HG03108 (cell line): ENCODE measurements at regions not wholly inside any gene's neighbourhood (a gene's known extent, or its start where the extent isn't known, plus 50 kb on each side); places are given as distances from the start of the nearest gene placed in this dataset.
"Not testable (repeated sequence)": the region's sequence is repeated elsewhere in the genome, so short reads cannot be mapped to it uniquely, and the experiment has no call there.

ENCODE experiments used
- ATAC-seq: cut with Tn5 transposase; IDR thresholded peaks from one replicate; pipeline ENCODE4 v1.9.1; 2021; ENCODE audit warnings: moderate library complexity; ENCODE audit not compliant: unreplicated experiment

- ATAC-seq: no peak
Observed at GRCh38 chr5:110917161-110917875, 154.2 kb upstream of the TSLP start.

GRCh38 chr5:110918683-110919082 lies 152.8 kb upstream of the TSLP start:
- ATAC-seq: no peak

DNA sequence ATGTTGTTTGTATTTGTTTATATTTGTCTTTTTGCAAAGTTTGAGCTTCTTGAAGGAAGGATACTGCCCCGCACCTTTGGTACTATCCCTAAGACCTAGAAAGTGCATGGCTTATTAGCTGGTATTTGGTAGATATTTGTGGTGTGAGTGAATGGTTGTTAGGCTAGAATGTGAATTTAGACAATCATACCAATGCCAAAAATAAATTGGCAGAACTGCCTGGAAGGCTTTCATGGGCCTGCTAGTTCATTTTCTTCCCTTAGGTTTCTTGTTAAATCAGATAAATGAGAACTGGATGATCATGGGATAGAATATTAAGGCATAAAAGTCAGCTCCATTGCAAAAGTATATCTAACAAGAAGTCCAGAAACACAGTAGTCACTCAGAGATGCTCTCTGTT lies 147.5 kb upstream of the TSLP start:
- no peak for ATAC-seq

GRCh38 chr5:110925398-110925797 lies 146.1 kb upstream of the TSLP start:
- no peak for ATAC-seq

DNA sequence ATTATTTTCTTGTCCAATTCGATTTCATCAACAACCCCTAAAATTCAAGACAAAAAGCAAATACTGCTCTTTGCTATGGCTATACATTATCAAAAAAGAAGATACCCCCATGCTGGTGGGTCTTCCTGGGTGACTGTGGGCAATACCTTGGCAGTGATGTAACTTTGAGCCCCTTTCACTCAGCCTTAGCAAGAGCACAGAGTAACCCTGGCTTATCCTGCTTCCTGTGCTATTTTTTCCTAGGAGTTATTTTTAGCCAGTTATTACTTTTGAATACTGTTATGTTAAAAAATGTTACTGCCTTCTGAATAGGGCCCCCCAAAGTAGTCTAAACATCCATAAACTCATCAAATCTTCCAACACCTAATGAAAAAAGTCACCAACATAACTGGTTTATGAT lies 145.6 kb upstream of the TSLP start:
- no peak for ATAC-seq

- ATAC-seq: peak; percentile 78
Observed at GRCh38 chr5:110932755-110933488, 138.6 kb upstream of the TSLP start.

GRCh38 chr5:110940136-110940535 lies 131.4 kb upstream of the TSLP start:
- ATAC-seq: no peak

GRCh38 chr5:110945874-110946436 lies 125.6 kb upstream of the TSLP start:
- no peak for ATAC-seq

DNA sequence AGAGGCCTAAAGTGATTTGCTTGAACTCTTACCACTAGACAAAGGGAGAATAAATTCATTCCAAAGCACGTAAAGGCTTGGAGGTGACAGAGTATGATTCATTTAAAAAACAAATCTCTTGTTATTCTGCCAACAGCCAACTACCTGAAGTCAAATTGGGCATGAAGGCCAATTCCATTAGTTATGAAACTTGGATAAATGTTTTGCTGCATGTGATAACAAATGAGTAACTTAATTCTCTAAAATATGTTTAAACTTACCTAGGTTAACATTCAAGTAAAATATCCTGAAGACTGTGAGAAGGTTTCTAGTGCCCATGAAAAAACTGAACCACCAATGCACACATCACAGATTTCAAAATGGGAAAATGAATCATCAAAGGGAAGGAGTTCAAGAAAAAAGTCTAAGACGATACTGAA lies 120.1 kb upstream of the TSLP start:
- no peak for ATAC-seq

DNA sequence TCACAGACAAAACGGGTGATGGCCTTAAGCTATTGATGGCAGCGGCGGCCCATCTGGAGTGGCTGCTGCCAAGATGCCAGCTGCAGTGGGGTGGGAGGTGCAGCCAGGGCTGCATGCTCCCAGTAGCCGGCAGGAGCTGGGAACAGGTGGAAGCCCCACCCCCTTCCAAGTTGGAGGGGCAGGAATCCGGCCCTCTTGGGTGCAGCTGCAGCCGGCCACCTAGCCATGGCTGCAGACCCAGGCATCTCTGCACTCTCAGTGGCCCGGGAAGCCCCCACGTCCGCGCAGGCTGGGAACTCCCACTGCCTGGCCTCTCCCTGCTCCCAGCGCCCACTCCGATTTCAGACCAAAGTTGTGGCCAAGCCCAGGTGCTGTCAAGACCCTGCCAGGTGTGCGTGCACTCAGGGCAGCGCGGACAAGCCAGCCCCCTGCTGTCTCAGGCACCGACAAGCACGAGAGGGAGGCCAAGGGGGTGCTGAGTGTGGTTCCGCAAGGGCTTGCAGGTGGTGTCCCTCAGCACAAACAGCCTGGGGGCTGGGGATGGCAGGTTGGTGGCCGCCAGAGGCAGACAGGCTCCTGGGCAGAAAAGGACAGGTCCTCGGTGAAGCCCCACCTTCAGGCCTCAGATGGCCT lies 115.1 kb upstream of the TSLP start:
- no peak for ATAC-seq

GRCh38 chr5:110956913-110957813 lies 114.3 kb upstream of the TSLP start:
- ATAC-seq: no peak

GRCh38 chr5:110957934-110958333 lies 113.6 kb upstream of the TSLP start:
- ATAC-seq: no peak

DNA sequence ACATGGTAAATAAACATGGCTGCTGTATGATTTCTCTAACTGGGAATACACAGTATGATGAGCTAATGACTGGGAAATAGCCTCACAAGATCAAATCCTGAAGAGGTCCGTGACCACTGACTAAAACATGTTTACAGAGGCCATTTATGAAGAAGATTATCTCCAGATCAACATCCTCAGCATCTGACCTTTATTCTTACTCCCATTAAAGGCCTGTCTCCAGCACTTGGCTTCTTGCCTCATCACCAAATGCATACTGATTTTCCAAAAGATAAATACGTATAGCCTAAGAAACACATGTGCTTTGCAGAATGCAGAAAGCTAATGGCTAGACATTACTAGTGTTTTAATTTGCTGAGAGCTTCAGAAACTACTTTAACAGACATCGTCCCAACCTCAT lies 108.0 kb upstream of the TSLP start:
- ATAC-seq: no peak

GRCh38 chr5:110965773-110966581 lies 105.5 kb upstream of the TSLP start:
- no peak for ATAC-seq

GRCh38 chr5:110968246-110969005 lies 103.1 kb upstream of the TSLP start:
- no peak for ATAC-seq

DNA sequence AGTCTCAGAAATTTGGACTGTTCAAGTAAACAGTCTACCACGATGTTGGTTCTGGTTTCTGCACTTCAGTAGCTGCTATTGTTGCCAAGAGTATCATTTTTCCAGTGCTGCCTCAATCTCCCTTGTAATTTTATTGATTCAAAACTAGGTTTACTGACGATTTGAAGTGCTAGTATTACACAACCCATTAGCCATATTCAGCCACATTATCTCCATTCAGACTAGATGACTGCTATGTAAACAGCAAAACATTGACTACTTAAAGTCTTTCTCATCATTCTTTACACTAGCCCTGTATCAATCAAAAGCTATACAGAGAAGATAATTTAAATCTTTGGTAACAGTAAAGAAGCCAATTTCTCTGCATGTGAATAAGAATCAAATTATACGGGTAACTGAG lies 102.0 kb upstream of the TSLP start:
- no peak for ATAC-seq

DNA sequence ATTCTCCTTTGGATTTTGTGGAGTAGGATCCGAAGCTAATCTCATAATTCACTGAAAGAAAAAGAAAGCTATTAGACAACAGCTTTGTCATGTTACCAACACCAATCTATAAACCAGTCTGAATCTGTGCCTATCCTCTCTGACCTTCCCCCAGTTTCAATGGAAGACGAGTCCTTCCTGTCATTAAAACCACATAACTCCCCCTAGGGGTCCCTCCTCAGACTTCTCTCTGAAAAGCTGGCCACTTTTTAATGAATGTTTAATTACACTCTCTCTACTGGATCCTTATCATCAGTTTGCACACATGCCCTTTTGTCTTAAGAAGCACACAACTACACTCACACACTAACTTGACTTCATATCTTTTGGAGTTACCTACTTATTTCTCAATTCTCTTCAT lies 98.0 kb upstream of the TSLP start:
- ATAC-seq: no peak

DNA sequence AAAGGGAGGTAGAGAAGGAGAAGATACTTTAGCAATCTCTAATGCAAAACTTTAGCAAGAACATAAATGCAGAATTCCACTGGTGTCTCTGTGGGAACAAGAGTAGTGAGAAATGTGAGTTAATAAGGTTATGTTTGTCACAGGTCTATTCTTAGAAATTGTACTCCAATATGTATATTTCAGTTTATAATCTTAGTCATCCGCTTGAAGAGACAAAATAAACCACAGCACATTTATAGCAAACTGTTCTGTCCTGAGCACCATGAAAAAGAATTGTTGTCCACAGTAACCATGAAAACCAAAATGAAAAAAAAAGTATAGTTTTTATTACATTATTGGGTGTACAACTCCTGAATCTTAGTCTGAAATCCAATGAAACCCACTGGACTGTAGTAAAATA lies 93.6 kb upstream of the TSLP start:
- no peak for ATAC-seq

DNA sequence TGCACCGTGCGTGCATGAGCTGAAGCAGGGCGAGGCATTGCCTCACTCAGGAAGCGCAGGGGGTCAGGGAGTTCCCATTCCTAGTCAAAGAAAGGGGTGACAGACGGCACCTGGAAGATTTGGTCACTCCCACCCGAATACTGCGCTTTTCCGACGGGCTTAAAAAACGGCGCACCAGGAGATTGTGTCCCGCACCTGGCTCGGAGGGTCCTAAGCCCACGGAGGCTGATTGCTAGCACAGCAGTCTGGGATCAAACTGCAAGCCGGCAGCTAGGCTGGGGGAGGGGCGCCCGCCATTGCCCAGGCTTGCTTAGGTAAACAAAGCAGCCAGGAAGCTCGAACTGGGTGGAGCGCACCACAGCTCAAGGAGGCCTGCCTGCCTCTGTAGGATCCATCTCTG lies 85.6 kb upstream of the TSLP start:
- not testable (repeated sequence) for ATAC-seq
